IPS-18c (cell line): ENCODE measurements at regions not wholly inside any gene's neighbourhood (a gene's known extent, or its start where the extent isn't known, plus 50 kb on each side); places are given as distances from the start of the nearest gene placed in this dataset.

Experiments used
- H3K4me3 ChIP-seq: 2 replicates; pipeline ENCODE4 v1.7.0; 2013; ENCODE audit warnings: low read depth, mild to moderate bottlenecking, low read length, moderate library complexity; ENCODE audit not compliant: insufficient read depth
- H3K9me3 ChIP-seq: one replicate; pipeline ENCODE4 v1.6.1; 2013; ENCODE audit warnings: mild to moderate bottlenecking, low read length, moderate library complexity; ENCODE audit not compliant: control insufficient read depth, insufficient read depth

GRCh38 chr2:133837441-133838094, 269.3 kb upstream of the NCKAP5 start:
- Histone ChIP-seq H3K9me3 (no peaks in the 10 kb centered on the region), H3K4me3 (no peak overlapping the region)

- Histone ChIP-seq H3K4me3 (no peak overlapping the region), H3K9me3 (no peaks in the 10 kb centered on the region)
Observed at GRCh38 chr2:133838642-133839365, 270.5 kb upstream of the NCKAP5 start.

GRCh38 chr2:133839677-133840076, 271.4 kb upstream of the NCKAP5 start:
- Histone ChIP-seq H3K9me3 (no peaks in the 10 kb centered on the region), H3K4me3 (no peak overlapping the region)

- Histone ChIP-seq H3K9me3 (no peaks in the 10 kb centered on the region), H3K4me3 (no peak overlapping the region)
Observed at GRCh38 chr2:133840761-133841160, 272.5 kb upstream of the NCKAP5 start.

- Histone ChIP-seq H3K4me3 (no peak overlapping the region), H3K9me3 (no peaks in the 10 kb centered on the region)
Observed at GRCh38 chr2:133841900-133842299, 273.6 kb upstream of the NCKAP5 start.

- no peaks in the 10 kb centered on the region for H3K9me3 ChIP-seq
Observed at GRCh38 chr2:133842446-133842845, 274.2 kb upstream of the NCKAP5 start.

GRCh38 chr2:133843091-133843490, 274.8 kb upstream of the NCKAP5 start:
- H3K4me3 ChIP-seq = no peak overlapping the region
- H3K9me3 ChIP-seq = no peaks in the 10 kb centered on the region

More at GRCh38 chr2:133842446-133842845, 274.2 kb upstream of the NCKAP5 start:
- no peak overlapping the region for H3K4me3 ChIP-seq

- H3K4me3 ChIP-seq = no peak overlapping the region
- H3K9me3 ChIP-seq = no peaks in the 10 kb centered on the region
Observed at GRCh38 chr2:133843551-133843950, 275.3 kb upstream of the NCKAP5 start.

- Histone ChIP-seq H3K9me3 (no peaks in the 10 kb centered on the region), H3K4me3 (no peak overlapping the region)
Observed at GRCh38 chr2:133844214-133844892, 276.1 kb upstream of the NCKAP5 start.

GRCh38 chr2:133846476-133846875, 278.2 kb upstream of the NCKAP5 start:
- Histone ChIP-seq H3K4me3 (no peak overlapping the region), H3K9me3 (no peaks in the 10 kb centered on the region)

GRCh38 chr2:133847591-133847990, 279.3 kb upstream of the NCKAP5 start:
- H3K9me3 ChIP-seq = no peaks in the 10 kb centered on the region
- H3K4me3 ChIP-seq = no peak overlapping the region

- Histone ChIP-seq H3K4me3 (no peak overlapping the region), H3K9me3 (no peaks in the 10 kb centered on the region)
Observed at GRCh38 chr2:133848111-133848649, 279.9 kb upstream of the NCKAP5 start.

- H3K4me3 ChIP-seq = no peak overlapping the region
Observed at GRCh38 chr2:133849341-133849740, 281.1 kb upstream of the NCKAP5 start.

GRCh38 chr2:133854603-133855200, 286.4 kb upstream of the NCKAP5 start:
- Histone ChIP-seq H3K9me3 (no peaks in the 10 kb centered on the region), H3K4me3 (no peak overlapping the region)

More at GRCh38 chr2:133849341-133849740, 281.1 kb upstream of the NCKAP5 start:
- H3K9me3 ChIP-seq = no peaks in the 10 kb centered on the region

- H3K9me3 ChIP-seq = no peaks in the 10 kb centered on the region
- H3K4me3 ChIP-seq = no peak overlapping the region
Observed at GRCh38 chr2:133855526-133855925, 287.3 kb upstream of the NCKAP5 start.

- Histone ChIP-seq H3K9me3 (no peaks in the 10 kb centered on the region), H3K4me3 (no peak overlapping the region)
Observed at GRCh38 chr2:133856678-133857077, 288.4 kb upstream of the NCKAP5 start.

- H3K9me3 ChIP-seq = no peaks in the 10 kb centered on the region
- H3K4me3 ChIP-seq = no peak overlapping the region
Observed at GRCh38 chr2:133859578-133859977, 291.3 kb upstream of the NCKAP5 start.
